ENCODE measurements at regions not wholly inside any gene's neighbourhood (a gene's known extent, or its start where the extent isn't known, plus 50 kb on each side); places are given as distances from the start of the nearest gene placed in this dataset.

DNA sequence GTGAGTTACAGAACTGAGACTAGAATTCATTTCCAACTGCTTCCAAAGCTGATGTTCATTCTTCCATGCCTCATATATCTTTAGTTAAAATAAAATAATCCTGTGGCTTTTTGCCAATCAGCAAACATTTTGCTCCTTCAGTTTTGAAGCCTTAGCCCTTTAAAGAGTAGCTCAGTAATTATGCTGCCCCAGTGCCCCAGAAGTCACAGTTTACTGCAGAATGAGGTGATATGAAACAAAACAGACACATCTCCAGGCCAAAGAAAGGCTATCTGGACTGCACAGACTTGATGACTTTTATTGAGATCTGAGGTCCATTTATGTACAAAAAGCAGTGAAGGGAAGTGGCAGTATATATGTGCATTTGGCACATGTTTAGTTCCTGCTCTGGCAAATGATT, 285.8 kb upstream of the ZNF462 start:
- no peak for TF ChIP-seq POLR2A (IDR thresholded peaks at IDR 0.05; ENCODE audit: low read length)
- no peak for TF ChIP-seq GATA1 (IDR thresholded peaks at IDR 0.05; ENCODE audit: low read depth, low read length)
